C4-2B (cell line): ENCODE measurements at regions not wholly inside any gene's neighbourhood (a gene's known extent, or its start where the extent isn't known, plus 50 kb on each side); places are given as distances from the start of the nearest gene placed in this dataset.
"Not testable (repeated sequence)": the region's sequence is repeated elsewhere in the genome, so short reads cannot be mapped to it uniquely, and the experiment has no call there.

ENCODE experiments used
- ZFX ChIP-seq: fragments of 450-650 bp; IDR thresholded peaks from 2 replicates; pipeline ENCODE4 v1.6.1; 2017
- TF ChIP-seq, protein P1 (sequence below): fragments of 450-650 bp; conservative IDR thresholded peaks from 2 replicates; pipeline ENCODE4 v1.5.1; 2017; ENCODE audit warnings: mild to moderate bottlenecking

DNA sequence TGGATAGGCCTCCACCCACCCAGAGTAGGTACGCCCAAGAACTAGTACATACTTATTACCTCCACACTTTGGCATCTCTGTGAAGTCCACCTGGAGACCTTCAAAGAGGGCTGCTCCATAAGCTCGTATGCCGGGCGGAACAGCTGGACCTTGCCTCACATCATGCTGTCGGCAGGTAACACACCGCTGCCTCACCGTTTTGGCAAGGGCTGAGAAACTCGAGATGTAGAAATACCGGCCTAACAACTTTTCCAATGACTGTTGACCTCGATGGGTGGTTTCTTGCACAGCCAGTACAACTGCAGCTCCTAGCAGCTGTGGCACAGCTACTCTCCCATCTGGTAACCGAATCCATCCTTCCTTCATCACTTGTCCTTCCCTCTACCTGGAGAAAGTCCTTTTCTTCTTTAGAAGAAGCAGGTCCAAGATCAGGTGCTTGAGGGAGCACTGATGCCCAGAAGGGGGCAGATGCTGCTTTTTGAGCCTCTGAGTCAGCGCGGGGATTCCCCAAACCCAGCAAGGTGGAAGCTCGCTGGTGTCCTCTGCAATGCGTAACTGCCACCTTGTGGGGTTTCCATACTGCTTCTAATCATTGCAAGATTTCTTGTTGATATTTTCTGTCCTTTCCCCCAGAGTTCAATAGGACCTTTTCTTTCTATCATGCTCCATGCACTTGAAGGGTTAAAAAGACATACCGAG lies 301.9 kb upstream of the FRG2C start:
- TF ChIP-seq, protein P1, sequence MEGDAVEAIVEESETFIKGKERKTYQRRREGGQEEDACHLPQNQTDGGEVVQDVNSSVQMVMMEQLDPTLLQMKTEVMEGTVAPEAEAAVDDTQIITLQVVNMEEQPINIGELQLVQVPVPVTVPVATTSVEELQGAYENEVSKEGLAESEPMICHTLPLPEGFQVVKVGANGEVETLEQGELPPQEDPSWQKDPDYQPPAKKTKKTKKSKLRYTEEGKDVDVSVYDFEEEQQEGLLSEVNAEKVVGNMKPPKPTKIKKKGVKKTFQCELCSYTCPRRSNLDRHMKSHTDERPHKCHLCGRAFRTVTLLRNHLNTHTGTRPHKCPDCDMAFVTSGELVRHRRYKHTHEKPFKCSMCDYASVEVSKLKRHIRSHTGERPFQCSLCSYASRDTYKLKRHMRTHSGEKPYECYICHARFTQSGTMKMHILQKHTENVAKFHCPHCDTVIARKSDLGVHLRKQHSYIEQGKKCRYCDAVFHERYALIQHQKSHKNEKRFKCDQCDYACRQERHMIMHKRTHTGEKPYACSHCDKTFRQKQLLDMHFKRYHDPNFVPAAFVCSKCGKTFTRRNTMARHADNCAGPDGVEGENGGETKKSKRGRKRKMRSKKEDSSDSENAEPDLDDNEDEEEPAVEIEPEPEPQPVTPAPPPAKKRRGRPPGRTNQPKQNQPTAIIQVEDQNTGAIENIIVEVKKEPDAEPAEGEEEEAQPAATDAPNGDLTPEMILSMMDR, result not testable (repeated sequence)
- TF ChIP-seq ZFX, result not testable (repeated sequence)
